ENCODE measurements at regions not wholly inside any gene's neighbourhood (a gene's known extent, or its start where the extent isn't known, plus 50 kb on each side); places are given as distances from the start of the nearest gene placed in this dataset.

DNA sequence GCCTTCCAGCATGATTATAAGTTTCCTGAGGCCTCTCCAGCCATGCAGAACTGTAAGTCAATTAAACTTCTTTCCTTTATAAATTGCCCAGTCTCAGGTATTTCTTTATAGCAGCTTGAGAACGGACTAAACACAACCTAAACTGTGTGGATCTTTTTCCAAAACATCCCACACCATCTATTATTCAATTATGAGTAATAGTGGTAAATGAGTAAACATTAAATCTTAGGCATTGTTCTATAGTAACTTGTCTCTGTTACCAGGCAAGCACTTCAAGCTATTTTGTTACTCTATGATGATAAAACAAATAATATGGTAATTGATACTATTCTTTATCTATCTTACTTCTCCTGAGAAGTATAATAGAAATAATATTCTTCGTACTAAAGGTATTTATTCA lies 536.9 kb upstream of the CHAC2 start:
- no peak for TF ChIP-seq SIN3A (IDR thresholded peaks at IDR 0.05; ENCODE audit: borderline replicate concordance, insufficient read depth, low read length)
- no peak for TF ChIP-seq POLR2AphosphoS5 (IDR thresholded peaks at IDR 0.05; ENCODE audit: low read depth, low read length)
- TF ChIP-seq TAF1 (IDR thresholded peaks at IDR 0.05; ENCODE audit: borderline replicate concordance, insufficient read depth, low read length) = no peak
- TF ChIP-seq, protein P1, sequence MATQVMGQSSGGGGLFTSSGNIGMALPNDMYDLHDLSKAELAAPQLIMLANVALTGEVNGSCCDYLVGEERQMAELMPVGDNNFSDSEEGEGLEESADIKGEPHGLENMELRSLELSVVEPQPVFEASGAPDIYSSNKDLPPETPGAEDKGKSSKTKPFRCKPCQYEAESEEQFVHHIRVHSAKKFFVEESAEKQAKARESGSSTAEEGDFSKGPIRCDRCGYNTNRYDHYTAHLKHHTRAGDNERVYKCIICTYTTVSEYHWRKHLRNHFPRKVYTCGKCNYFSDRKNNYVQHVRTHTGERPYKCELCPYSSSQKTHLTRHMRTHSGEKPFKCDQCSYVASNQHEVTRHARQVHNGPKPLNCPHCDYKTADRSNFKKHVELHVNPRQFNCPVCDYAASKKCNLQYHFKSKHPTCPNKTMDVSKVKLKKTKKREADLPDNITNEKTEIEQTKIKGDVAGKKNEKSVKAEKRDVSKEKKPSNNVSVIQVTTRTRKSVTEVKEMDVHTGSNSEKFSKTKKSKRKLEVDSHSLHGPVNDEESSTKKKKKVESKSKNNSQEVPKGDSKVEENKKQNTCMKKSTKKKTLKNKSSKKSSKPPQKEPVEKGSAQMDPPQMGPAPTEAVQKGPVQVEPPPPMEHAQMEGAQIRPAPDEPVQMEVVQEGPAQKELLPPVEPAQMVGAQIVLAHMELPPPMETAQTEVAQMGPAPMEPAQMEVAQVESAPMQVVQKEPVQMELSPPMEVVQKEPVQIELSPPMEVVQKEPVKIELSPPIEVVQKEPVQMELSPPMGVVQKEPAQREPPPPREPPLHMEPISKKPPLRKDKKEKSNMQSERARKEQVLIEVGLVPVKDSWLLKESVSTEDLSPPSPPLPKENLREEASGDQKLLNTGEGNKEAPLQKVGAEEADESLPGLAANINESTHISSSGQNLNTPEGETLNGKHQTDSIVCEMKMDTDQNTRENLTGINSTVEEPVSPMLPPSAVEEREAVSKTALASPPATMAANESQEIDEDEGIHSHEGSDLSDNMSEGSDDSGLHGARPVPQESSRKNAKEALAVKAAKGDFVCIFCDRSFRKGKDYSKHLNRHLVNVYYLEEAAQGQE (IDR thresholded peaks at IDR 0.05; ENCODE audit: insufficient read depth in 1 of 2, low read depth in 2 of 2, low read length in 2 of 2) = no peak
- TF ChIP-seq FOXP2 (optimal IDR thresholded peaks at IDR 0.05; ENCODE audit: borderline replicate concordance, extremely low read depth, extremely low read length, insufficient read depth) = no peak

Data from PFSK-1 (cell line).